Muscle layer of duodenum (tissue), 2 donors: ENCODE measurements at regions not wholly inside any gene's neighbourhood (a gene's known extent, or its start where the extent isn't known, plus 50 kb on each side); places are given as distances from the start of the nearest gene placed in this dataset.
A peak's percentile ranks its signal among the peaks of the same experiment; 100 is the strongest.
"Not testable (repeated sequence)": the region's sequence is repeated elsewhere in the genome, so short reads cannot be mapped to it uniquely, and the experiment has no call there.

ENCODE experiments used
- H3K27ac ChIP-seq: one replicate; pipeline ENCODE4 v1.7.0; 2013; ENCODE audit warnings: mild to moderate bottlenecking, low read length
- H3K27me3 ChIP-seq: one replicate; pipeline ENCODE4 v1.7.0; 2013; ENCODE audit warnings: low read depth, mild to moderate bottlenecking, control low read depth, low read length
- H3K36me3 ChIP-seq, 2 donors: one replicate each; pipeline ENCODE4 v1.7.0; 2013; ENCODE audit warnings: low read length in 2 of 2, control low read depth in 1 of 2, mild to moderate bottlenecking in 1 of 2; ENCODE audit not compliant: insufficient read depth in 2 of 2, control insufficient read depth in 1 of 2
- H3K4me1 ChIP-seq, 2 donors: one replicate each; pipeline ENCODE4 v1.7.0; 2013; ENCODE audit warnings: low read length in 2 of 2, mild to moderate bottlenecking in 2 of 2, control low read depth in 1 of 2, moderate library complexity in 1 of 2; ENCODE audit not compliant: insufficient read depth in 2 of 2, control insufficient read depth in 1 of 2
- H3K4me3 ChIP-seq, 2 donors: one replicate each; pipeline ENCODE4 v1.7.0; 2013; ENCODE audit warnings: low read length in 2 of 2, low read depth in 1 of 2, mild to moderate bottlenecking in 1 of 2
- H3K9me3 ChIP-seq, 2 donors: one replicate each; pipeline ENCODE4 v1.7.0; 2013; ENCODE audit warnings: low read length in 2 of 2, control low read depth in 1 of 2, mild to moderate bottlenecking in 1 of 2; ENCODE audit not compliant: control insufficient read depth in 1 of 2
- donor health status: healthy.

GRCh38 chr1:45258059-45258650, 51.8 kb upstream of the ZSWIM5 start:
- Histone ChIP-seq H3K9me3 (peaks cover 10 to 15% of the 10 kb centered on the region in 2 donors), H3K27me3 (no peaks in the 10 kb centered on the region), H3K4me1 (no peaks in the 10 kb centered on the region), H3K27ac (no peak overlapping the region), H3K4me3 (peak overlapping the region in 1 of 2 donors; percentile 11), H3K36me3 (no peaks in the 10 kb centered on the region)

GRCh38 chr1:45259053-45259452, 52.6 kb upstream of the ZSWIM5 start:
- peaks cover 10 to 15% of the 10 kb centered on the region in 2 donors for H3K9me3 ChIP-seq
- no peak overlapping the region for H3K4me3 ChIP-seq

GRCh38 chr1:45260244-45260643, 53.8 kb upstream of the ZSWIM5 start:
- H3K27me3 ChIP-seq, result no peaks in the 10 kb centered on the region
- H3K4me1 ChIP-seq, result no peaks in the 10 kb centered on the region
- peaks cover 10 to 15% of the 10 kb centered on the region in 2 donors for H3K9me3 ChIP-seq
- no peak overlapping the region for H3K27ac ChIP-seq
- no peak overlapping the region for H3K4me3 ChIP-seq
- no peaks in the 10 kb centered on the region for H3K36me3 ChIP-seq

More at GRCh38 chr1:45259053-45259452, 52.6 kb upstream of the ZSWIM5 start:
- no peaks in the 10 kb centered on the region for H3K36me3 ChIP-seq
- H3K4me1 ChIP-seq, result no peaks in the 10 kb centered on the region
- no peaks in the 10 kb centered on the region for H3K27me3 ChIP-seq
- no peak overlapping the region for H3K27ac ChIP-seq

GRCh38 chr1:45263132-45263531, 56.7 kb upstream of the ZSWIM5 start:
- H3K27me3 ChIP-seq, result no peaks in the 10 kb centered on the region
- H3K27ac ChIP-seq, result no peak overlapping the region
- H3K4me1 ChIP-seq, result peaks cover 4 to 6% of the 10 kb centered on the region in 2 donors
- H3K4me3 ChIP-seq, result no peak overlapping the region
- peaks cover 8% of the 10 kb centered on the region in 2 donors for H3K9me3 ChIP-seq
- H3K36me3 ChIP-seq, result no peaks in the 10 kb centered on the region

GRCh38 chr1:45265244-45265643, 58.8 kb upstream of the ZSWIM5 start:
- Histone ChIP-seq H3K36me3 (no peaks in the 10 kb centered on the region), H3K4me1 (peaks cover 4 to 6% of the 10 kb centered on the region in 2 donors), H3K27ac (no peak overlapping the region), H3K9me3 (peaks cover 0 to 7% of the 10 kb centered on the region in 2 donors), H3K27me3 (no peaks in the 10 kb centered on the region), H3K4me3 (no peak overlapping the region)

- Histone ChIP-seq H3K27ac (peak overlapping the region; percentile 75), H3K4me1 (peaks cover 4 to 6% of the 10 kb centered on the region in 2 donors), H3K36me3 (no peaks in the 10 kb centered on the region), H3K4me3 (no peak overlapping the region), H3K9me3 (peaks cover 0 to 7% of the 10 kb centered on the region in 2 donors), H3K27me3 (no peaks in the 10 kb centered on the region)
Observed at GRCh38 chr1:45266151-45266801, 59.9 kb upstream of the ZSWIM5 start.

GRCh38 chr1:45268310-45268709, 58.4 kb upstream of the HPDL start:
- H3K4me1 ChIP-seq, H3K9me3 ChIP-seq, H3K27ac ChIP-seq, H3K4me3 ChIP-seq, H3K36me3 ChIP-seq, H3K27me3 ChIP-seq: not testable (repeated sequence)

GRCh38 chr1:45272267-45272666, 54.4 kb upstream of the HPDL start:
- not testable (repeated sequence) for H3K9me3 ChIP-seq, H3K27ac ChIP-seq, H3K27me3 ChIP-seq, H3K36me3 ChIP-seq, H3K4me1 ChIP-seq, H3K4me3 ChIP-seq

GRCh38 chr1:45272913-45273371, 53.8 kb upstream of the HPDL start:
- Histone ChIP-seq H3K4me3 (no peak overlapping the region), H3K27me3 (no peaks in the 10 kb centered on the region), H3K9me3 (no peaks in the 10 kb centered on the region), H3K4me1 (no peaks in the 10 kb centered on the region), H3K27ac (no peak overlapping the region), H3K36me3 (no peaks in the 10 kb centered on the region)

GRCh38 chr1:45275054-45275453, 51.6 kb upstream of the HPDL start:
- Histone ChIP-seq H3K27ac (no peak overlapping the region), H3K27me3 (no peaks in the 10 kb centered on the region), H3K36me3 (no peaks in the 10 kb centered on the region)

More at GRCh38 chr1:45275054-45275453, 51.6 kb upstream of the HPDL start:
- Histone ChIP-seq H3K4me3 (no peak overlapping the region), H3K4me1 (no peaks in the 10 kb centered on the region), H3K9me3 (no peaks in the 10 kb centered on the region)
